ENCODE measurements at regions not wholly inside any gene's neighbourhood (a gene's known extent, or its start where the extent isn't known, plus 50 kb on each side); places are given as distances from the start of the nearest gene placed in this dataset.
"Not testable (repeated sequence)": the region's sequence is repeated elsewhere in the genome, so short reads cannot be mapped to it uniquely, and the experiment has no call there.

GRCh38 chr5:75862872-75863271 lies 145.6 kb upstream of the POC5 start:
- intact Hi-C loops (cut with DNase I), result no loop called here
- DNase-seq, result no peak

GRCh38 chr5:75859621-75860020 lies 142.4 kb upstream of the POC5 start:
- intact Hi-C loops (cut with DNase I); DNase-seq: not testable (repeated sequence)

GRCh38 chr5:75856056-75856455 lies 138.8 kb upstream of the POC5 start:
- intact Hi-C loops (cut with DNase I), result no loop called here
- DNase-seq, result no peak

- no peak for DNase-seq
- intact Hi-C loops (cut with DNase I), result no loop called here
These were observed 130.8 kb upstream of the POC5 start for GRCh38 chr5:75848077-75848476.

- intact Hi-C loops (cut with DNase I), result no loop called here
- no peak for DNase-seq
These were observed 130.4 kb upstream of the POC5 start for GRCh38 chr5:75847561-75848021.

- DNase-seq, result no peak
- intact Hi-C loops (cut with DNase I), result no loop called here
These were observed 127.1 kb upstream of the POC5 start for GRCh38 chr5:75844301-75844700.

- intact Hi-C loops (cut with DNase I), result no loop called here
- no peak for DNase-seq
These were observed 126.1 kb upstream of the POC5 start for GRCh38 chr5:75843319-75843718.

- intact Hi-C loops (cut with DNase I), result no loop called here
- no peak for DNase-seq
These were observed 122.3 kb upstream of the POC5 start for GRCh38 chr5:75839547-75839946.

- DNase-seq, result no peak
- intact Hi-C loops (cut with DNase I), result no loop called here
These were observed 120.1 kb upstream of the POC5 start for GRCh38 chr5:75837258-75837841.

GRCh38 chr5:75831561-75831960 lies 114.3 kb upstream of the POC5 start:
- intact Hi-C loops (cut with DNase I), result no loop called here
- no peak for DNase-seq

GRCh38 chr5:75828029-75828428 lies 110.8 kb upstream of the POC5 start:
- intact Hi-C loops (cut with DNase I), result no loop called here
- no peak for DNase-seq

GRCh38 chr5:75824323-75824722 lies 107.1 kb upstream of the POC5 start:
- intact Hi-C loops (cut with DNase I), result no loop called here
- DNase-seq, result no peak

GRCh38 chr5:75823811-75824210 lies 106.6 kb upstream of the POC5 start:
- intact Hi-C loops (cut with DNase I), result no loop called here
- DNase-seq, result no peak

- peak in 16 of 42 donors; percentile 8 to 63 (median 30) for DNase-seq
- intact Hi-C loops (cut with DNase I), result no loop called here
These were observed 101.4 kb upstream of the POC5 start for GRCh38 chr5:75818661-75819060.

GRCh38 chr5:75799695-75800094 lies 82.5 kb upstream of the POC5 start:
- intact Hi-C loops (cut with DNase I); DNase-seq: not testable (repeated sequence)

GRCh38 chr5:75769338-75769737 lies 52.1 kb upstream of the POC5 start:
- DNase-seq; intact Hi-C loops (cut with DNase I): not testable (repeated sequence)

Measured in head of caudate nucleus (tissue), 42 donors.